Activated CD8-positive, alpha-beta memory T cell treated with anti-CD3 and anti-CD28 coated beads, Interleukin-2, amount 50 U/mL, for 4 hours (primary cell): ENCODE measurements at regions not wholly inside any gene's neighbourhood (a gene's known extent, or its start where the extent isn't known, plus 50 kb on each side); places are given as distances from the start of the nearest gene placed in this dataset.

Experiments used
- DNase-seq: peaks from one replicate; pipeline ENCODE4 v3.0.0-alpha.2; 2020

DNA sequence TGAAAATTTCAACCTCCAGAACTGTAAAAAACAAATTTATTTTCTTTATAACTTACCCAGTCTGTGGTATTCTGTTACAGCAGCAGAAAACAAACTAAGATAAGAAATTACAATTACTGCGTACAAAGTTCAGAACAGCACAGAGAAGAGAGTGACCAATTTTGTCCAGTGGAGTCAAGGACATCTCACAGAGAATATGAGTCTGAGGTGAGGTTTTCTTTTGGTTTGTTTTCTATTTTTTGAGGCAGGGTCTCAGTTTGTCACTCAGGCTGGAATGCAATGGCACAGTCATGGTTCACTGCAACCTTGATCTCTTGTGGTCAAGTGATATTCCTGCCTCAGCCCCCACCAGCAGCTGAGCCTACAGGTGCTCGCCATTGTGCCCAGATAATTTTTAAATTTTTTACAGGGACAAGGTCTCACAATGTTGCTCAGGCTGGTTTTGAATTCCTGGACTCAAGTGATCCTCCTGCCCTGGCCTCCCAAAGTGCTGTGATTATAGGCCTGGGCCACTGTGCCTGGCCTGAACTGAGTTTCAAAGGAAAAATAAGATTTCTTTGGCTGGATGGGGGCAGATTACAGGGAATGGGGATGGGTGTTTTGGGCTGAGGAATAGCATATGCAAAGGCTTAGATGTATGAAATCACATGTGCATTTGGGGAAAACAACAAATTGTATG, 201.1 kb upstream of the USP24 start:
- DNase-seq: no peak

DNA sequence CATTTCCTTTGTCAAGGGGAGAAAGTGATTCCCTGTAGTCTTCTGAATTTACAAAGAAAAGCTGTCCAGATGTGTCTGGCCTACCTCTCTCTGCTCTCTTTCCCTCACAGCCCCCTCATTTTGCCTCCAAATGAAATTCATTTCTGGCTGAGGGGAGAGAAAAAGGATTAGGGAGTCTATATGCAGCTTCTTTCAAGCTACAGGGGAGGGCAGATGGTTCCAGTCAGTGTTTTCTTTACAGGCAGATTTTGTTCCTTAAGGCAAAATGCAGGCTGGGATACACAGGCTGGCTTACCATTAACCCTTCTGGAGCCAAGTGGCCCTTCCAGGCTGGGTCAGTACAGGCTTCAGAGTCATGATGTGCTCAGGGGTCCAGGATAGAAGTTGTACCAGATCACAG, 198.1 kb upstream of the USP24 start:
- no peak for DNase-seq

DNA sequence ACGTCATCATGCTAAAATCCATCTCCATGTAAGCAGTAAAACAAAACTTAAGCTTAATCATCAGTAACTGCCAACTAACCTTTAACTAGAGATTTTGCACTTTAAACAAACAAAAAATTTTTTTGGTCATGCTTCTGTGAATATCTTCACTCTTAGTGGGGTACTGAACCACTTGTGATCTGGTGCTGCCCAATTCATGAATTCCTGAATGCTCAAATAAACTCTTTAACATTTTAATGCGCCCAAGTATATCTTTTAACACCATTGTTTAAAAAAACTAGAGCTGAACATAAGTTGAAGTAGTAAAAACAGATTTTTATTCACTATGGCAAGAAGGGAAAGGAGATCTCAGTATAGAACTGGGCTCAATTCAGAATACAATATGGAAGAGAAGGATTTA, 196.9 kb upstream of the USP24 start:
- no peak for DNase-seq

DNA sequence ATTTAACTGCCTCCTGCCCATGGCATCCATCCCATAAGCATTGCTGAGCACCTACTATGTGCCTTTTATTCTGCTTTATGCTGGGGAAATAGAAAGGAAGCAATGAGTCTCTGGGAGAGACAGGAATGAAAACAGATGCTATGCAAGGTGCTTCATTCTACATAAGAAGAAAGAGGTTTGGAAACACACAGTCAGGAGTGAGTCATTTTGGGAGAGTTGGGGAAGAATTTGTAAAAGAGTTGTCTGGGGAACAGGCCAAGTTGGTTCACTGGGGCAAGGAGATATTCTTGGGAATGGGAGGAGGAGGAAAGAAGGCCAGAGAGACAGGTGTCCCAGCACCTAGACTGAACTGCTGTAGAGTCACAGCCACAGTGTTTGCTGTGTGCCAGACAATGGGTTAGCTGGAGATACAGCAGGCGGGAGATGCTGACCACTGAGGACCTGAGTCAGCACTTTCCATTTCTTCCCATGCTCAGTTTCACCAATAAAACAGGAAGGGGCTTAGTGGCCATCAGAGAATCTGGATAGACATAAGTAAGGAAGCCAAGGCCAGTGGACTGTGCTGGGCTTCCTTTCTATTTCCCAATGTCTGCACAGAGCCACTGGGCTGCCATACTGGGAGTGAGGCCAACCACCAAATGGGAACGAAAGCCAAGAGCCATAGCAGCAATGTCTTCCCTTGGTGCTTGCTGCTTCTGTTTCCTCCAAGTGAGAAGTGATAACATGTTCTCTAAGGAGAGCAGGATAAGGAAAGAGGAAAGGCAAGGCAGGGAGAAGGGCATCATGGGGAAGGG, 187.7 kb upstream of the USP24 start:
- no peak for DNase-seq

DNA sequence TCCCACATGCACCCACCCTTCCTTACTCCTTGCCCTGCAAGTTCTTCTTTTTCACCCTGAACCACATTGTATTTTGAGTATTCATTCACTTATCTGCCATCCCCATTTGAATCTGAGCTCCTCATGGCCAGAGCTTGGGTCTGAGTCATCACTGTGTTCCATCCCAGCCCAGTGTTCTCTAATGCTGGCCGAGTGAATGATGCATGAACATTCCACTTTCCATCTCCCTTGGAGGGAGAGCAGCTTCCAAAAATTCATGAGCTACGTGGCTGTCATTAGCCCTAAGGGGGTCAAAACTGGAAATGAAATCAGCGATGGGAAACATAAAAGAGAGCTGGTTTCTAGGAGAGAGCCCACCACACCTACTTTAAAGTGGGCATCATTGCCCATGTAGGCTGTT, 187.0 kb upstream of the USP24 start:
- no peak for DNase-seq

DNA sequence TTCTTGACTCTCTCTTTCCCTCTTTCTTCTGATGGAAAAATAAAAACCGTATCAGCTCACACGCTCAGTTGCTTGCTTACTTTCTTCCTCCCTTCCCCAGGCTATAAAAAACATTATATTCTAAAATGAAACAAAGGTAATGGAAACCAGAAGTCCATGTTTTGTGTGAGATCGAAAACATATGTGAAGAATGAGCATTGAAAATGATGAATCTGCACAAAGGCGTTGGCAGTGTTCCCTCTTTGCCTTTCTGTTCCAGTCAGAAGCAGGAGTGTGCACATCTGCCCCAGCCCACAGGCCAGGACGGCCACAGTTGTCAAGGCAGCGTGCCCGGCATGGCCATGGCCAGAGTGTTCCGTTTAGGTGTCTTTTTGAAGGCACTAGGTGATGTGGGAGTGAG, 185.3 kb upstream of the USP24 start:
- no peak for DNase-seq

DNA sequence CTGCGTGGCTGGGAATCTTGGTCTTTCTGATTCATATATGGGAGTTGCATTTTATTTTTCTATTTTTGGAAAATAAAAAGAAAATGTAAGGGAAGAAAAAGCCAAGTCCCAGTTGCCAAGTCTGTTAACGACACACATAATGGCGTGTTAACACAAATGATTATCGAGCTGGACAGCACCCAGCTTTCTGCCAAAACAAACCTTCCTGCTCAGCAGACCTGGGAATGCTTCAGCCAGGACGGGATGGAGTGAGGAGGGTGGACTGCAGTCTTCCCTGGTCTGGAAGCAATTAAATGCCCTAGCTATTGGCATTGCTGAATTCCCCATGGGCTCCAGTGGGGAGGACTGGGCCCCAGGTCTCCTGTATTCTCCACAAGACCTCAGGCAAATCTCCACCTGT, 184.2 kb upstream of the USP24 start:
- no peak for DNase-seq

DNA sequence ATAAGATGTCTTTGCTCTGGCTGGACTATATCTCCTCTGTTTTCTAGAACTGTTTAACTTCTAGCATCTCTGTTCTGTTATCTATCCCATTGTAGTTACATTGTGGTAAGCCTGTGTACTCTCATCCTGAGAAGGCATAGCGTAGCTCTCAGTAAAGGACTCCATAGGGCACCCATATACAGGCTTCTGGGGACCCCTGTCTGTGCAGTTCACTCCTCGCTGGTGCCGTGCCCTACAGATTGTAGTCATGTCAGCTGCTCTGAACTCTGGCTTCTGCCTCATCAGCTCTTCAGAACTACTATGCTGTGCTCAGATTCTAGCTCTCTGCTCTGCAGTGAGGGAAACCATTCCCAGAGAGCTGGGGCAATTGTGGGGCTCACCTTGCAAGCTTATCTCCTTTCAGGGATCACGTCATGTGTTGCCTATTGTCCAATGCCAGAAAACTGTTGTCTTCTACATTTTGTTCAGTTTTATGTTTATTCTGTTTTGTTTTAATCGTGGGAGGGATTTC, 181.3 kb upstream of the USP24 start:
- DNase-seq: no peak

DNA sequence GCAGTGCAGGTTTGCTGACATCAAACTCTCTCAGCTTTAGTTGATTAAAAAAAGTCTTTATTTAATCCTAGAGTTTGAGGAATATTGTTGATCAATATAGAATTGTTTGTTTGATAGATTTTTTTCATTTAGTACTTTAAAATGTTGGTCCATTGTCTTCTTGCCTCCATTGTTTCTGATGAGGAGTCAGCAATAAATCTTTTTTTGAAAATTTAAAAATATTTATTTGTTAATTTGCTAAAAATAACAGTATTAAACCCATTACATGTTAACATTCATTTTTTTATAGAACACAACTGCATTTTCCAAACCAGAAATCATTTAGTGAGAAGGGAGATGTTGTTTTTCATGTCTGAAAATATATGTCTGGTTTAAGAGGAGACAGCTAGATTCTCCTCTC, 173.8 kb upstream of the USP24 start:
- no peak for DNase-seq

DNA sequence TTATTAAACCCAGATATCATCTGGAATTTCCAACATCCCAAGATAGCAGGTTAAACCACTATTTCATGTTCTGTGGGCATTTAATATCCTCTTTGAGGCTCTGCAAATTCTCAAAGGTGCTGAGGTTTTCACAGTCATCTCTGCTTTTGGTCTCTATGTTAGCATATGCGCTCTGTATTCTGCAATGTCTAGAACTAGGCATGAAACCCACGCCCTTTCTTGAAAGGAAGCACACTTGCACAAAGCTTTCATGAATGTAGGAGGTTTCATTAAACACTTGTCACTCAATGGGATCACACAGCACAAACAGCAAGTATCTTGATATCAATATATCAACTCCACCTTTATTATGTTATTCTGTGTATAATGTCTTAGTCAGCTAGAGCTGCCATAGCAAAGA, 172.0 kb upstream of the USP24 start:
- DNase-seq: no peak

DNA sequence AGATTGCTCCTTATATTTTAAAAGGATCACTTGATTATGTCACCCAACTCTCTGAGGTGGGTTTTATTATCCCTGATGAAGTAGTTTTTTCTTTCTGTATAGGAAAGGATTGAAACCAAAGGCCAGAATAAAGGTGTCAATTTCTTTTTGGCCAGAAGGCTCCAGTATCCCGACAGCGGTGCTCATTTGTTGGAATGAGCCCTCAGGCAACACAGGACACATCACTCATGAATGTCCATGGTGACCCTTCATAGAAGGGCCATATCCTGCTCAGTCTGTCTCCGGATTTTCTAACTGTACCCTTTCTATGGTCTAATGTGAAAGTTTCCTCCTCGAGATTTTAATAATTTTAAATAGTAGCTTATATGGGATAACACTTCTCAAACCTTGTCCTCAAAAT, 171.3 kb upstream of the USP24 start:
- no peak for DNase-seq

DNA sequence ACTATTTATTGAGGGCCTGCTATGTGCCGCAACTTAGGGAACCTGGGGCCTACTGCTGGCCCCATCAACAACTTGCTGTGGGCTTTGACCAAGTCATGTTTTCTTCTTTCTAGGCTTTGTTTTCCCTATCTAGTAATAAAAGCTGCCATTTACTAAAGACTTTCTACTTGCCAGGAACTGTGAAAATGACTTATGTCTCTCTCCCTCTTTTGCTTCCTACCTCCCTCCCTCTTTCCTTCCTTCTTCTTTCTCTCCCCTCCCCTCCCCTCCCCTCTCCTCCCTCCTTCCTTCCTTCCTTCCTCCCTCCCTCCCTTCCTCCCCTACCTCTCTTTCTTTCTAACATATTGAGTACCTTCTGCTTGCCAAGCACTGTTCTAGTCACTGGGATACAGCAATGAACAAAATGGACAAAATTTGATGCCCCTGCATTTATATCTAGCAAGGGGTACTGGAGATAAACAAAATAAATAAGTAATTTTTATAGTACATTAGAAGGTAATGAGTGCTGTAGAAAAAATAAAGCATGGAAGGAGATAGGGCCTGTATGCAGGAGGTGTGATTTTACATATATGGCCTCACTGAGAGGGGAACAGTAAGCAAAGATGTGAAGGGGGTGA, 170.3 kb upstream of the USP24 start:
- DNase-seq: no peak

DNA sequence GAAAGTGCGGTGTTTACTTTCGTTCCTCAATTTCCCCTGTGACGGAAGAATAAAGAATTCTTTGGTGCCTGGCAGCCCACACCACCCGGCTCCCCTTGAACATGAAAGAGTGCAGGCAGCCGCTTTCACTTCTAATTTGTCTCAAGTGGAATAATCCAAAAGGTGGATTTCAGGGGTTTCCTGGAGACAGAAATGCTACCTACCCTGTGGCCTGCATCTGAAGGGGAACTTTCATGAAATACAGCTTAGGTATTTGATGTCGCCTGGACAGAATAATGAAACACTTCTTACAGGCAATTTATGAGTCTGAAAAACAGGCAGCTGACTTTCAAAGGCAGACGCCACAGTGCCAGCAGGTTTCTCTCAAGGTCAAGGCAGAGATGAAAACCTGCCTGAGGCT, 169.5 kb upstream of the USP24 start:
- DNase-seq: no peak

DNA sequence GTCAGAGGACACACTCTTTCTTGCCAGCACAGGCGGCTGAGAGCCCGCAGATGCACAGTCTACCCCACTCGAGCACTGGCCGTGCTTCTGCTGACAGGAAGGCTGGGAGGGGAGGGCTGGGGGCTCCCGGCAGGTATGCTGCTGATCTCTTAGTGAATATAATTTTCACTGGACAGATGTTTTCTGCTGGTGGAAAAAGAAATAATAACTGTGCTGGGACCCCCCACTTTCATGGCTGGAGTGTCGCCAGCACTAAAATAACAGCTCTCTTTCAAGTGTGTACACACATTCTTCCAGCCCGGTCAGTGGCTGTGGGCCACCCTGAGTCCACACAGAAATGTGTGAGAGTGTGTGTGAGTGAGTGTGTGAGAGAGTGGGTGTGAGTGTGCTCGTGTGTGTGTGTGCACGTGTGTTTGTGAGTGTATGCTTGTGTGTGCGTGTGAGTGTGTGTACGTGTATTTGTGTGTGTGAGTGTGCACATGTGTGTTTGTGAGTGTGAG, 167.7 kb upstream of the USP24 start:
- no peak for DNase-seq

DNA sequence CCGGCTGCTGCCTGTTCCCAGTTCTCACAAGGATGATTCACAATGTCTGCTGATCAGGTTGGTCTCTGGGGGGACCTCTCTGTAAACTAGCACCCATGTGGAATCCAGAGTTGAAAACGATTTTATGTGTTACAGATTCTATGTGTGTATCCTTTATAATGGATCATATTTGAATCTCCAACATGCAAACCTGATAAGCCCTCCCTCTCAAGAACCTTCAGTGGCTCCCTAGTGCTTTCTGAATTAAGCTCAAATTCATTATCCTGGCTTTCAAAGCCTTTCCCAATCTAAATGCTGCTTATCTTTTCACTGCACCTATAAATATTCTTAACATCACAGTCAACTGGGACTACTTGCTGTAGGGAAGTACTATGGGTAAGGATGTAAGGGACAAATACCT, 166.8 kb upstream of the USP24 start:
- no peak for DNase-seq

DNA sequence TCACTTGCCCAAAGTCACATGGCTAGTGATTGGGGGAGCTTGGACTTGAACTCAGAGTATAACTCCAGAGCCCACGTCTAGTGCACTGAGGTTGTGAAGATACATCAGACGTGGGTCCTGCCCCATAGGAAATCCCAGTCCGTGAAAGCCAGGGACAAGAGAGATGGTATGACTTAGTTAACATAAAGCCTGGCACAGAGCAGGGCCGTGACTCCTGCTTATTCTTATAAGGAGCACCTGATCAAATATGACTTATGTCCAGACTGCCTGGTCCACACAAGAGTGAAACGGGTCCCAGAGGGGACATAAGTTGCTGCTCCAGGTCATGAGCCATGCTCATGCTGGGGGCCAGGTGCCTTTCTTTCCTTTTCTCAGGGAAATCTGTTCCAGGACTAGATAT, 166.3 kb upstream of the USP24 start:
- DNase-seq: no peak

DNA sequence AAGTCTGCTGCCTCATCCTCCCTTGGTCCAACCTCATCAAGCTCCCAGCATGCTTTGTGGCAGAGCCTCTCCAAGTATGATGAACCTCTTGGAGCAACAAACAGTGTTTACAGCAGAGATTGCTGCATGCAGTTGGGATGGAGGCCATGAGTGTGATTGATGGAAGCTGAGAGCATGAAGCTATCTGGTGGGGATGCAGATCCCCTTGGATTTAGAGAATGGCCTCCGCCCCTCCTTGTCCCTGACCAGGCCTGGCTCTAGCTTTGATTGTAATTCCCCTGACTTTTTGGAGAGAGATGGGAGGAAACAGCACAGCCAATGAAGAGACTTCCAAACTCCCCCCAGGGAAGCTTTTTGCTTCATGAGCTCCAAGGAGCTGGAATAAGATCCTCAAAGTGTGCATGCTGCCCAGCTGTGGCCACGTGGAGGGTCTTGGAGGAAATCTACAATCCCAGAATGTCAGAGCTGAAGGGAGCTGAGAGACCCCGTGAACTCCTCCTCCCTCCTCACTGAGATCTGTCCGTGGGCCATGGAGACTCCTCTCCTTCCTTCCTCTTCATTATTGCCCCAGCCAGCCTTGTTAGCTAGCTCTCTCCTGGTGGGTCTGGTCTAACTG, 165.3 kb upstream of the USP24 start:
- no peak for DNase-seq

DNA sequence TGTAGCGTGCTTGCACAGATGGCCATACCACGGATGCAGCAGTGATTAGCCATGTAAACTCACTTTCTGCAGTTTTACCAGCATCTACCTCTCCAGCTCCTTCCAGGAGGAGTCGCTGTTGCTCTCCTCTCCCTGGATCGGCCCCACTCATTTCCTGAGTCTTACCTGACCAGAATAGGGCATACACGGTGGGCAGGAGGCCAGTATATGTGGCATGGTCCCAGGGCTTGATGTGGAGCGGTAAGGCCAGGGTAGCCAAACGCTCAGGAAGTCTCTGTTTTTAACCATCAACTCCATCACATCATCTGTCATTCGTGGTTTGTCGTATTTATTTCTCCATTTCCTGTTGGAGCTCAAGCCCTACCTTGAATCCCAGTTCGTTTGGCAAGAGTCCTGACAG, 163.4 kb upstream of the USP24 start:
- DNase-seq: no peak

DNA sequence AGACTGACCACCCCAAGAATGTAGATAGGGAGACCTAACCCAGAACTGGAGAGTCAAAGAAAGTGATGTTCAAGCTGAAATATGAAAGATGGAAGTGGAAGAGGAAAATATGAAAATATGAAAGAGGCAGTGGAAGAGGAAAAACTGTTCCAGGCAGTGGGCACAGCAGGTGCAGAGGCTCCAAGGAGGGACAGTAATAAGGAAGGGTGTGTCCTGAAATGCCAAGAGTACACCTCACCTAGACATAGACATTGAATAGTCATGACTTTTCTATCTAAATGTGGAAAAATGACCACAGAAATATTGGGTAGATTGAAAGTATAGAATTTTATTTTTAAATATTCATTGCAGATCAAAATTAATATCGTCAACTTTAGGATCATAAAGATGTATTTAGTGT, 161.7 kb upstream of the USP24 start:
- no peak for DNase-seq

DNA sequence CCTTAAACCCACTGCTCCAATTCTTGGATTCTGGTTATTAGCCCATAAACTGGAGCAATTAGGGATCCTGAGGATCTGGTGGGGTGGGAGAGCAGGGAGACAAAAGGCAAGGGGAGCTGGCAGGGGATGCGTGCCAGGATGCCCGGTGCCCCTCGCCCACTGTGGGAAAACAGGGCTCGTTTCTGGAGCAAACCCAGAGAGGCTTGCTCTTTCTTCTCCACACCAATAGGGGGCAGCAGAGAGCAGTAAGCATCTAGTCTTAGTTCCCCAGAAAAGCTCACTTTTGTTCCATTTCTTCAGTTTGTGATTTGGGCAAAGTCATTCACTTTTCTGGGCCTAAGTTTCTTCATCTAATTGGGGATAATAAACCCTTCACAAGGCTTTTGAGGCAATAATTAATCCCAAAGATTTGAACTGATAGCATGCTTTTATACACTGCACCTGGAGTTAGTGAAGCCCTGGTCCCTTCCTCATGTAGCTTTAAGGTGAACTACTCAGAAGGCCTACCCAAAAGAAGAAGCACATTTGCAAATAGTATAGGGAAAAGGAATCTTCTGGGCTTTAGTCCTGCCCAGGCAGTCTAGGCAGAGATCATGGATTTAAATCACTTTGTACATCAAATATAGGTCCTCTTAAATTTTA, 160.6 kb upstream of the USP24 start:
- no peak for DNase-seq

DNA sequence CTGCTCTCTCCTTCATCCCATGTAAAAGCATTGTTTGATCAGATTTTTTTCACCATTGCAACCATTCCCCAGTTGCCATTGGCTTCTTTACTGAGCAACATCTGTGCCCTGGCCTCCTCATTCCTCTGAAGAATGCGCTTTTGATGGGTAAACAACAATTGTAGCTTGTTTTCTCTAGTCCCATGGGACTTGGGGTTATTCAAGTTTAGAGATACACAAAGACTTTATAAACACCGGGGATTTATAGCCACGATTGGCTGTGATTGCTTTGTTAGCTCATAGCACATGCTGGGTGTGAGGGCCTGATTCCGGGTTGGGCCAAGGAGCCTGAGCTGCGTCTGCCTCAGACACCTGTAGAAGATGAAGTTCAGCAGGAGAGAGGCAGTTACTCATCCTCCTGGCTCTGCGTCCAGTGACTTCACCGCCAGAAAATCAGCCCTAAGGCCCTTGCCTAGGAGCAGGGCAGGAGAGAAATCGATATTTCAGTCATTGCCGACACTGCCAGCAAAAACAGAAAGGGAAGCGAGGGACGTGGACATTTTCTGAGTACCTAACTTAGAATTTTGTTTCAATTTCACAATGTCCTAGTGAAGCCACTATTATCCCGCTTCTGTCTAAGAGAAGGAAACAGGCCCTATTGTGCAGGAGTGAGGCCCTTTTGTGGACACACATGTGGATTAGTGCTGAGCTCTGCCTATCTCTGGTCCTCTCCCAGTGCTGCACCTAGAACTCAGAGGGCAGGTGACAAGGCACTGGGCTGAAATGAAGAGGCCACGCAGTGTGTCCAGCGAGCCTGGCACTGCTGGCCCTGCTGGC, 159.8 kb upstream of the USP24 start:
- no peak for DNase-seq

DNA sequence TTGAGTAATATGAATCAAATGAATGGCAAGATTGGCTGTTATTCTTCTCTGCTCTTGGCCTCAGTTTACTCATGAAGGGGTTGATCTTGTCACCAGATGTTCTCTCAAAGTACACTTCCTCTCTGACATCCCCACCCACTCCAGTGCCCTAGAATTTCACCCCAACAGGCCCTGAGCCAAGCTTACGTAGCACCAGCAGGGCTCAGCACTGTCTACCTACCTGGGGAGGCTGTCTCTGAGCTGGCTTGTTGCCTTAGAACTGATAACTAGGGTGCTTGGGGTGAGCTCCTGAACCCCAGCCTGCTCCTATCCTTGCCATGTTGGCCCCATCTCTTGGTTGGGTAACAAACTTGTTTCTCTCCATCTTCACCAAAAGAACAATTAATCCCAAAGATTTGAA, 159.1 kb upstream of the USP24 start:
- DNase-seq: no peak
